Inferior parietal cortex (tissue), 1 donor: ENCODE measurements at regions not wholly inside any gene's neighbourhood (a gene's known extent, or its start where the extent isn't known, plus 50 kb on each side); places are given as distances from the start of the nearest gene placed in this dataset.
"Not testable (repeated sequence)": the region's sequence is repeated elsewhere in the genome, so short reads cannot be mapped to it uniquely, and the experiment has no call there.

Experiments
- DNase-seq: peaks from one replicate; pipeline ENCODE4 v3.0.0-alpha.2; 2016; ENCODE audit errors: extremely low spot score

DNA sequence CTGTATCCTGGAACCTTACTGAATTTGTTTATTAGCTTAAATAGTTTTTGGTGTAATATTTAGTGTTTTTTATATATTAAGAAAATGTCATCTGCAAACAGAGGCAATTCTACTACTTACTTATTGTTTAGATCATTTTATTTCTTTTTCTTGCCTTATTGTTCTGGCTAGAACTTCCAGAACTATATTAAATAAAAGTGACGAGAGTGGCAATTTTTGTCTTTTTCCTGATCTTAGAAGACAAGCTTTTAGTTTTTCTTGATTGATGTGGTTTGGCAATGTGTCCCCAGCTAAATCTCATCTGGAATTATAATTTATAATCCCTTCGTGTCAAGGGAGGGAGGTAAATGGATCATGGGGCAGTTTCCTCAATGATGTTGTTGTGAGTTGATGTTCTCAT is 857.8 kb downstream of the SLC6A15 start:
- no peak for DNase-seq

GRCh38 chr12:84047881-84048280 is 864.7 kb downstream of the SLC6A15 start:
- DNase-seq = no peak

GRCh38 chr12:84046859-84047258 is 865.7 kb downstream of the SLC6A15 start:
- DNase-seq = no peak

- DNase-seq = no peak
These were observed 869.2 kb downstream of the SLC6A15 start for GRCh38 chr12:84043355-84043754.

- DNase-seq = no peak
These were observed 874.4 kb downstream of the SLC6A15 start for GRCh38 chr12:84038242-84038641.

DNA sequence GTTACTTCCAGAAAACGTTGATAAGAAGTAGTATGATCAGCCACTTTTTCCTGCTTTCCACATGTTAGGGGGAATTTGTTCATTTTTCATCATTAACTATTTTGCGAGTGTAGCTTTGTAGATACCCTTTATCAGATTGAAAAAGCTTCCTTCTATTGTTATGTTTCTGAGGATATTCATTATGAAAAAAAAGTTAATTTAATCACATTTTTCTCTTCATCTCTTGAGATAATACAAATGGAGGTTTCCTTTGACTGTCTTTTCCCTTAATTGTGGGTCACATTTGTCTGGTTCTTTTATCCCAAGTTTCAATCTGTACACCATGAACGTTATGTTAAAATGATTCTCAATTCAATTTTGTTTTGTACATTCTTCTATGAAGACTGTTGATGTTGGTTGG is 875.7 kb downstream of the SLC6A15 start:
- no peak for DNase-seq

DNA sequence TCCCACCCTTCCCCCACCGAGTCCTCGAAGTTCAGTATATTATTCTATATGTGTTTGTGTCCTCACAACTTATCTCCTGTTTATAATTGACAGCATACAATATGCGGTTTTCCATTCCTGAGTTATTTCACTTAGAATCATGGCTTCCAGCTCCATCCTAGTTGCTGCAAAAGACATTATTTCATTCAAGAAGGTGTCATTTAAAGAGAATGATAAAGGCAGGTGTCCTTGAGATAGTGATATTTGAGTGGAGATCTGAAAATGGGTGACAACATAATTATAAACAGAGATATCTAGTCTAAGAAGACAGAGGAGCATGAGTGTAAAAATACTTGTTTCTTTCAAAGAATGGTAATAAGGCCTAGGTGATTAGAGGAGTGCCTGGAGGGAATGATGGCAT is 876.8 kb downstream of the SLC6A15 start:
- DNase-seq = no peak

GRCh38 chr12:84034871-84035270 is 877.7 kb downstream of the SLC6A15 start:
- no peak for DNase-seq

DNA sequence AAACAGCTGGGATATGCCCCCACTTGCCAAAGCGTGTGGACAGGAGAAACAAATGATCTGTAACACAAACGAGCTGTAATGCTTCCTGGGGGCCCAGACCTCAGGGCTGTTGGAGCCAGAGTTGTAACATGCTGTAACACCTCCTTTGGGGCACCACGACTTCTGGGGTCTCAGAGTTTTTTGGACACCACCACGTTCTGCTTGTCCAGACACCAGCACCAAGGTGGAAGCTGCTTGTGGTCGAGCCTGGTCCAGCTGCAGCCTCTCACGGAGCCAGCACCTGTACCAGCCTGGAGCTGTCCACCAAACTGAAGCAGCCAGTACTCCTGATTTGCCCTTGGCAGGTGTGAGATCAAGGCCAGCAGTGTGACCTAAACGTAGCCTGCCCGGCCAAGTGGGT is 879.4 kb downstream of the SLC6A15 start:
- no peak for DNase-seq

- DNase-seq = not testable (repeated sequence)
These were observed 893.9 kb downstream of the SLC6A15 start for GRCh38 chr12:84018556-84019179.

DNA sequence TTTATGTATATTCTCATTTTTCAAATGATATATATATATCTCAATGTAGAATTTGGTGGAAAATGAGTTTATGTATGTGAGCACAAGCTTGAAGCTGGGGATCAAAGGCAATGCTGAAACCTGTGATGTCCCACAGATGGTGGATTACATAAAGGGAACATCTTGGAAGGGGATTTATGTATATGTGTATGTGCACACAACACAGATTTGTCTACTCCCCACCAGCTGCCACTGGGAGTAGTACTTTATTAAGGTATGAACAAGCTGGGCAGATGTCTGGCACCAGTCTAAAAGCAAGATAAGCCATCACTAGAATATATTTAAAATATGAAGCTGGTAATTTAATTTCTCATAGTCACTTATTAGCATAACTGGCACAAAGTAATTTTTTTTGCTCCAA is 895.6 kb downstream of the SLC6A15 start:
- peak; percentile 36 for DNase-seq

GRCh38 chr12:83997423-83997822 is 915.2 kb downstream of the SLC6A15 start:
- no peak for DNase-seq

GRCh38 chr12:83996671-83997070 is 915.9 kb downstream of the SLC6A15 start:
- DNase-seq = no peak

GRCh38 chr12:83985084-83985483 is 927.5 kb downstream of the SLC6A15 start:
- no peak for DNase-seq

DNA sequence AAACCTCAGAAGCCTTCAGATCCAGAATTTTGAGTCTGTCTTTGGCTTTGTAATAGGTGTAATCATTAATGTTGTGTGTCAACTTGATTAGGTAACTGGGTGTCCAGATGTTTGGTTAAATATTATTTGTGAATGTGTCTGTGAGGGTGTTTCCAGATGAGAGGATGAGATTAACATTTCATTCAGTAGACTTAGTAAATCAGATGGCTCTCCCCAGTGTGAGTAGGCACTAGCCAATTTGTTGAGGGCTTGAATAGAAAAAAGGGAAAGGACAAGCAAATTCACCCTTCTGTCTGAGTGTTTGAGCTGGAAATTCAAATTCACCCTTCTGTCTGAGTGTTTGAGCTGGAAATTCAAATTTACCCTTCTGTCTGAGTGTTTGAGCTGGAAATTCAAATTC is 932.2 kb downstream of the SLC6A15 start:
- no peak for DNase-seq

DNA sequence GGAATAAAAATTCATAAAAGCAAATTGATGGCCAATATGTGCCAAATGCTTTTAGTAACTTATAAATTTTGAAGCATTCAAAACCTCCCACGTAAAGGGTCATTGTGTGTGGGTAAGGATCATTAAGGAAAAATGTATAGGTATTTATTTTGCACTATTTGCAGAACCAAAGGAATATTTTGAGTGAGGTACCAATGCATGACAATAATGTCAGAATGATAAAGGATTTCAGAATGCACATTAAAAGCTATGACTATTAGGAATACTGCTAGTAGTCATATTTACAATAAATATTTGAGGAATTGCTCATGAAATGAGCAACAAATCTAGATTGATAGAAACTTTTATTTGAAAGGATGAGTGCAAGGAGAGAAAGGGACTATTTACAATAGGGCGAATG is 932.8 kb downstream of the SLC6A15 start:
- DNase-seq = no peak

DNA sequence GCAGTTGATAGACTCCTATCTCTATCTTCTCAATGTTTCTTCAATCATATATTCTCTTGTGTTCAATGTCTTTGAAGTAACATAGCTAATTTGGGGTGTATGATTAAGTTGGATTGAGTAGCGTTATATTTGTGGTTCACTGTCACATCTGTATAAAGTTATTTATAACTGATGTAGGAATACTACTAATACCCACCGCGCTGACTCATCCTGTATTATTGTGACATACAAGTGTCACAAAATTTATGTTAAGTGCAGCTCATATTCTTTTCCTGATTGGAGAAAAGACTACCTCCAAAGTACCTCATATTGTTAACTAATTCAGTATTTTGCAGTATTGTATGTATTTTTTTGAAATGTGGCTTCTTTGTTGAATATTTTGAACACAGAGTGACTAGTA is 940.8 kb downstream of the SLC6A15 start:
- no peak for DNase-seq

DNA sequence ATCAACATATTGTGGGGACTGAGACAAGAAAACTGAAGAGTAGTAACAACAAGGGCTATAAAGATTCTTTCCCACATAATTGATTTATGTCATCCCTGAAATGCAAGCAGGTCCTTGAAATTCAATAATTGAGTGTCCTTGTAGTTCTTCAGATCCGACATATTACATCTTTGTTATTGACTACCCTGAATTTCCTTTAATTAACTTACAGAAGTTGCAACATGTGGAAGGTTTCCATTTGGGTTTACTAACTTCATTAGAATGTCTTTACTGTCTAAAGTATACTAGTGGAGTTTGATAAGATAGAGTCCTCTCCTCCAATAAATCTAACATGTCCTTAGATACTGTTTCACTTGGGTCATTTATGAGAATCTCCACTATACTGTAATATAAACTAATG is 951.8 kb downstream of the SLC6A15 start:
- no peak for DNase-seq

DNA sequence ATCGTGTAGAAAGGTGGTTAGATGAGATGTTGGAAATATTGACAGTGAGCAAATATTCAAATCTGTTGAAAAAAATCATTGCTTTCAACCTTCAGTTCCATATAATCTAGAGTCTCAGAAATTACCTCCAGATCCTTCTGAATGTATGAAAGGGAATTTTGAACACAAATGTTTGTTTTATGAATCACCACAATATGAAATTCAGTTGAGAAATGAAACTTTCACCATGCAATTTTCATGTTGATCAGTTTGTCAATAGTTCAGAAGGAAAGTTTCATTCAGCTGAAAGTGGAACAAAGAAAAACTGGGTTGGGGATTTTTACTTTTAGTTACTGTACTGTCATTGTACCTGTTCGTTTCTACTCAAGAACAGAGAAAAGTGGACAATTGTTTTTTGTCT is 953.6 kb downstream of the SLC6A15 start:
- no peak for DNase-seq

DNA sequence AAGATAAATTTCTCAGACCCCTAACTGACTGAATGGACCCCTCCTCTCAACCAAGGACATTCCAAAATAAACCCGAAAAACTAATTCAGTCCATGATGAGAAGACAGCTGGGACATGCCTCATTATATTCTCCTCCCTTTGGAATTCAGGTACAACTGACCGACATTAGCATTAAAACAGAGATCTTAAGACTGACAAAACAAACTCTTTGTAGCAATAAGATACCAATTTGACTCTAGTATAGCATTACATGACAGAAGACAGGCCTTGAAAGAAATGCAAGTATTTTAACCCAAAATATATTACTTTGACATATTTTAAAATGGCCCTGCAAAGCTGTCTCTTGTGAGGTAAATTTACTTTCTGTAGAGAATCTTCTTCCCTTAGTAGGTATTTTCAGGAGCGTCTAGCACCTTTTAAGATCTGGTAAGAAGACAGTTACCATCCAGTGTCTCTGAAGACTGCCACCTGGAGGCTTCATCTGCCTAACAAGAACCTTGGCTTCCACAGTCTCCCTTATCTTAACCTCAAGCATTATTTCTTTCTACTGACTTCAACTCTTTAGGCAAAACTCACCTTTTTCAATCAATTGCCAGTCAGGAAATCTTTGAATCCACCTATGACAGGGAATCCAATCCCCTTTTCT is 957.5 kb downstream of the SLC6A15 start:
- DNase-seq = no peak

- DNase-seq = peak; percentile 34
These were observed 958.4 kb downstream of the SLC6A15 start for GRCh38 chr12:83954071-83954789.

GRCh38 chr12:83945871-83946270 is 966.7 kb downstream of the SLC6A15 start:
- no peak for DNase-seq

GRCh38 chr12:83939718-83940117 is 972.9 kb downstream of the SLC6A15 start:
- DNase-seq = no peak
